Kidney epithelial cell (primary cell): ENCODE measurements at regions not wholly inside any gene's neighbourhood (a gene's known extent, or its start where the extent isn't known, plus 50 kb on each side); places are given as distances from the start of the nearest gene placed in this dataset.

Experiments used
- DNase-seq: peaks from one replicate; pipeline ENCODE4 v3.0.0-alpha.2; 2010; ENCODE audit warnings: low read depth
- H3K27me3 ChIP-seq: 2 replicates; pipeline ENCODE4 v1.6.0; 2011; ENCODE audit warnings: low read length; ENCODE audit not compliant: control insufficient read depth, insufficient read depth
- H3K36me3 ChIP-seq: 2 replicates; pipeline ENCODE4 v1.5.1; 2011; ENCODE audit warnings: low read length; ENCODE audit not compliant: control insufficient read depth, insufficient read depth
- H3K4me3 ChIP-seq: 2 replicates; pipeline ENCODE4 v1.5.1; 2011; ENCODE audit warnings: low read depth, mild to moderate bottlenecking, control low read depth, low read length
- TF ChIP-seq, protein P1 (sequence below): IDR thresholded peaks from 2 replicates; pipeline ENCODE4 v1.5.1; 2011; ENCODE audit warnings: mild to moderate bottlenecking, moderate library complexity, low read length, control low read depth, inconsistent platforms; ENCODE audit not compliant: insufficient read depth, poor library complexity, severe bottlenecking

DNA sequence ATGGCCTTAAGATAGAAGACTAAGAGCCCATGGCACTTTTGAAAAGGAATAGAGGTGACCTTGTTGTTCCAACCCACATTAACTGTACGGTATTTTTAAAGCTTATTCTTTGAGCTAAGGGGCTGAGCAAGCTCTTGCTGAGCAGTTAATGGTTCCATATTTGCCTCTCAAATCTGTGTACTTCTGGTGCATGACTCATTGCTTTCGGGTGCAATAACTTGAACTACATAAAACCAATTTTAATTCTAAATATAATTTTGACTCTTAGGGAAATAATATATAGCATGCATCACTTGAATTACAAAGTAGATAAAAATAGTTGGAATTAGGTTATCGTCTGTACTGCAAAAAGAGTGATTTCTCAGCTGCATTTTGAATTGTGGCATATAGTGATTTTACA is 348.1 kb upstream of the CITED2 start:
- H3K27me3 ChIP-seq, result no peaks in the 10 kb centered on the region
- H3K36me3 ChIP-seq, result no peaks in the 10 kb centered on the region
- H3K4me3 ChIP-seq, result no peak overlapping the region
- DNase-seq, result no peak
- TF ChIP-seq, protein P1, sequence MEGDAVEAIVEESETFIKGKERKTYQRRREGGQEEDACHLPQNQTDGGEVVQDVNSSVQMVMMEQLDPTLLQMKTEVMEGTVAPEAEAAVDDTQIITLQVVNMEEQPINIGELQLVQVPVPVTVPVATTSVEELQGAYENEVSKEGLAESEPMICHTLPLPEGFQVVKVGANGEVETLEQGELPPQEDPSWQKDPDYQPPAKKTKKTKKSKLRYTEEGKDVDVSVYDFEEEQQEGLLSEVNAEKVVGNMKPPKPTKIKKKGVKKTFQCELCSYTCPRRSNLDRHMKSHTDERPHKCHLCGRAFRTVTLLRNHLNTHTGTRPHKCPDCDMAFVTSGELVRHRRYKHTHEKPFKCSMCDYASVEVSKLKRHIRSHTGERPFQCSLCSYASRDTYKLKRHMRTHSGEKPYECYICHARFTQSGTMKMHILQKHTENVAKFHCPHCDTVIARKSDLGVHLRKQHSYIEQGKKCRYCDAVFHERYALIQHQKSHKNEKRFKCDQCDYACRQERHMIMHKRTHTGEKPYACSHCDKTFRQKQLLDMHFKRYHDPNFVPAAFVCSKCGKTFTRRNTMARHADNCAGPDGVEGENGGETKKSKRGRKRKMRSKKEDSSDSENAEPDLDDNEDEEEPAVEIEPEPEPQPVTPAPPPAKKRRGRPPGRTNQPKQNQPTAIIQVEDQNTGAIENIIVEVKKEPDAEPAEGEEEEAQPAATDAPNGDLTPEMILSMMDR, result no peak

DNA sequence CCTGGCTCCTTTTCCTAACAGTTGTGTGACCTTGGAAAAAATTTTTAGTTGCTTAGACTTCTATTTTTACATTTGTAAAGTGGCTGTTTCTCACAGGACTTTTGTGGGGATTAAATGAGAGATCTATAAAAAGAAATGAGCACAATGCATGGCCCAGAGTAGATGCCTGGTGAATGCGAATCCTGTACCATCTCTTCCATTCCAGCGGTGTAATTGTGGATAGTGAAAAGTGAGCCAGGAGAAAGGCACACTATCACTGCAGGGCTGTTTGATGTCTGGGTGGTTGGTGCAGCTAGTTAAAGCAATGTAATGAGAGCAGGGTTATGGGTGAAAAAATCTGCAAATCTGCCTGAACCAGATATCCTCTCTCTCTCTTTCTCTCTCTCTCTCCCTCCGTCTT is 347.5 kb upstream of the CITED2 start:
- Histone ChIP-seq H3K4me3 (no peak overlapping the region), H3K36me3 (no peaks in the 10 kb centered on the region), H3K27me3 (no peaks in the 10 kb centered on the region)
- no peak for DNase-seq
- TF ChIP-seq, protein P1, result no peak

DNA sequence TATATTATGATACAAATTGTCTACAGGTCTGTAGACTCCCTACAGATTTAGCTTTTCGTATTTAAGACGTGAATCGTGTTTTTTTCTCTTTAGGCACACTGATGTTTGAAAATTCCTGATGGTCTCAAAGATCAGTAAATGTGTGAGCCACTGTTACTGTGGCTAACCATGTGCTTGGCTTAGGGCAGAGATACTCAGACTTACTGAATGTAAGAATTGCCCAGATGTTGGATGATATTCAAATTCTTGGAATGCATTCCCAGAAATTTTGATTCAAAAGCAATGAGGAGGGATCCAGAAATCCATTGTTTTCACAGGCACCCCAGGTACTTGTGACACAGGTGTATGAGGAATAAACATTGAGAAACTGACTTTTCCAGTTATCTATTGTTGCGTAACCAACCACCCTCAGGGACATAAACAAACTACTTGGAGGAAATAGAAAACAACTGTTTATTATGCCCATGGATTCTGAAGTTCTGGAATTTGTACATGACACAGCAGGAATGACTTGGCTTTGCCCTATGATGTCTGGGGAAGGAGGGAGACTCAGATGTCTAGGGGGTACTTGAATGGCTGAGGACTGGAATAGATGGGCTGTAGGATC is 339.6 kb upstream of the CITED2 start:
- Histone ChIP-seq H3K4me3 (no peak overlapping the region), H3K27me3 (no peaks in the 10 kb centered on the region), H3K36me3 (no peaks in the 10 kb centered on the region)
- DNase-seq, result no peak
- TF ChIP-seq, protein P1, result no peak

DNA sequence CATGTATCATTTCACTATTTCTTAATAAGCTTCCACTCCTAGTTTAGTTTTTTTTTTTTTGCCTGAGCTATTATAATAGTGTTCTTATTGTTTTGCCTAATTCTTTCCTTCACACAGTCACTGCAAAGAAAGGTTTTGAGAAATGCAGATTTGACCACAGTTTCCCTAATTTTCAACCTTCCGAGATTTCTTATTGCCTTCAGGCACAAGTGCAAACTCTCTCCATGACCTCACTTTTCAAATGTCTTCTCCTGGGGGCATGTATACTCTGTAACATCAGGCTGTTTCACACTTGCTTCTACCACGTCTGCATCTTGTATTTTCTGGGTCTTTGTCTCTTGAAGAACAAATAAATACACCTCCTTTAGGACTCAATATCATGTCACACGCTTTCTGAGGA is 339.0 kb upstream of the CITED2 start:
- Histone ChIP-seq H3K4me3 (no peak overlapping the region), H3K27me3 (no peaks in the 10 kb centered on the region), H3K36me3 (no peaks in the 10 kb centered on the region)
- no peak for DNase-seq
- TF ChIP-seq, protein P1, result no peak

DNA sequence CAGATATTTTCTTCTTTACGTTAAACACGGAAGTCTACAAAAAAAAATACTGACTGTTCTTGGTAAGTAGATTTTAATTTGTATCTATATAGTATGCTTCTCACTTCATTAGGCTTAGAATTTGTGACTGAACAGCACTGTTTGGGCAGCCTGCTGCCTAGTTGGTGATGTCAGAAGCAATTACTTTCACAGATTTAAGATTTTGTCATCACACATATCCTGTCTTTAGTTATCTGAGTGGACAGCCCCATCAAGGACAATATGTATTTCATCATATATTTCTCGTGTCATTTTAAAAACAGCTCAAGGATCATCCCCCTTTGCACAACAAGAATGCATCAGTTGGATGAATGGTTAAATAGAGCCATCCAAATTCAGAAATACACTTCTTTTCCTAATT is 338.4 kb upstream of the CITED2 start:
- no peak for DNase-seq
- Histone ChIP-seq H3K4me3 (no peak overlapping the region), H3K27me3 (no peaks in the 10 kb centered on the region), H3K36me3 (no peaks in the 10 kb centered on the region)
- TF ChIP-seq, protein P1, result no peak
